Heart right ventricle (tissue), 16 donors: ENCODE measurements at regions not wholly inside any gene's neighbourhood (a gene's known extent, or its start where the extent isn't known, plus 50 kb on each side); places are given as distances from the start of the nearest gene placed in this dataset.

Source experiments
- ATAC-seq, 8 donors: fragments of 200-7000 bp; cut with Tn5 transposase; one replicate each; pipeline ENCODE4 v1.9.1; 2020; ENCODE audit warnings: mild to moderate bottlenecking in 8 of 8, moderate library complexity in 8 of 8, moderate number of reproducible peaks in 1 of 8
- DNase-seq, 2 donors: peaks; one replicate each; pipeline ENCODE4 v3.0.0-alpha.2; 2020
- H3K27ac ChIP-seq, 10 donors: fragments of 200-600 bp; sonication (generic) in 2 of 10; one replicate each; pipeline versions ENCODE4 v1.5.0 to v1.8.0; 2020 to 2022; ENCODE audit warnings: mild to moderate bottlenecking in 3 of 10
- H3K27me3 ChIP-seq, 7 donors: fragments of 200-600 bp; one replicate each; pipeline ENCODE4 v1.8.0; 2021 to 2022; ENCODE audit warnings: mild to moderate bottlenecking in 2 of 7
- H3K36me3 ChIP-seq, 9 donors: fragments of 200-600 bp; sonication (generic) in 1 of 9; one replicate each; pipeline versions ENCODE4 v1.5.0 to v1.8.0; 2020 to 2022; ENCODE audit warnings: mild to moderate bottlenecking in 2 of 9
- H3K4me1 ChIP-seq, 9 donors: fragments of 200-600 bp; sonication (generic) in 1 of 9; one replicate each; pipeline versions ENCODE4 v1.5.0 to v1.8.0; 2020 to 2022; ENCODE audit warnings: mild to moderate bottlenecking in 4 of 9
- H3K4me3 ChIP-seq, 10 donors: fragments of 200-600 bp; sonication (generic) in 2 of 10; one replicate each; pipeline versions ENCODE4 v1.5.0 to v1.8.0; 2020 to 2022; ENCODE audit warnings: mild to moderate bottlenecking in 7 of 10, moderate library complexity in 2 of 10
- H3K9me3 ChIP-seq, 11 donors: fragments of 200-600 bp in 10 of 11; sonication (generic) in 2 of 11; one replicate each; pipeline versions ENCODE4 v1.5.0 to v1.8.0; 2013 to 2022; ENCODE audit warnings: mild to moderate bottlenecking in 2 of 11, control low read depth in 1 of 11, moderate library complexity in 1 of 11
- WGBS, 2 donors: extraction: QIAGEN DNeasy Blood & Tissue Kit; methylation state at CpG; one replicate each; pipeline ENCODE4 v1.1.7; 2013; ENCODE audit warnings: inconsistent platforms in 1 of 2; 5-methylcytosine and 5-hydroxymethylcytosine counted together
- intact Hi-C, 10 donors: fragments of 100-400 bp; cut with DNase I; formaldehyde crosslinking; loops; one replicate each; pipeline versions ENCODE4 v1.11.1 to v1.14.2; 2022
- TF ChIP-seq, protein P1 (sequence below), 9 donors: fragments of 200-600 bp; sonication (generic) in 2 of 9; IDR thresholded peaks; one replicate each; pipeline versions ENCODE4 v1.5.0 to v1.8.0; 2021 to 2022; ENCODE audit warnings: antibody characterized with exemption in 9 of 9, mild to moderate bottlenecking in 5 of 9, moderate library complexity in 1 of 9
- donor health status: Arrhythmogenic right ventricular cardiomyopathy.
- donor health status: ischemic (EF 13 %, LVEDD 7.1; RV severe dilation, severe dysfunction).
- donor health status: healthy with polysubstance abuse.
- donor health status: DM: no; HTN: yes; CAD: no.
- donor health status: DM: no; HTN: no; CAD: no.
- donor health status: ischemic (EF 25% LVEDD 6.9; RV normal size, moderate dysfunction).
- donor health status: ischemic (EF 25% LVEDD 5.7; RV mildly dilated, moderate dysfunction).
- donor health status: healthy.
- donor health status: DM: yes; HTN: yes; CAD: no.
- donor health status: Ischemic cardiomyopathy.
- donor health status: ischemic (EF 35%, LVEDD 5.7; RV mildly dilated, moderate dysfunction).
- donor health status: nonischemic (EF 11% LVEDD 7.7; RV severe dilation, severe dysfunction).
- donor health status: DM: yes; HTN: yes; CAD: no.
- donor health status: PGD.
- donor health status: ischemic (EF 29% LVEDD 5.4; RV normal size, mild dysfunction).
- donor health status: nonischemic (EF 23%, LVEDD 6.1; RV moderate dilation, normal function).

DNA sequence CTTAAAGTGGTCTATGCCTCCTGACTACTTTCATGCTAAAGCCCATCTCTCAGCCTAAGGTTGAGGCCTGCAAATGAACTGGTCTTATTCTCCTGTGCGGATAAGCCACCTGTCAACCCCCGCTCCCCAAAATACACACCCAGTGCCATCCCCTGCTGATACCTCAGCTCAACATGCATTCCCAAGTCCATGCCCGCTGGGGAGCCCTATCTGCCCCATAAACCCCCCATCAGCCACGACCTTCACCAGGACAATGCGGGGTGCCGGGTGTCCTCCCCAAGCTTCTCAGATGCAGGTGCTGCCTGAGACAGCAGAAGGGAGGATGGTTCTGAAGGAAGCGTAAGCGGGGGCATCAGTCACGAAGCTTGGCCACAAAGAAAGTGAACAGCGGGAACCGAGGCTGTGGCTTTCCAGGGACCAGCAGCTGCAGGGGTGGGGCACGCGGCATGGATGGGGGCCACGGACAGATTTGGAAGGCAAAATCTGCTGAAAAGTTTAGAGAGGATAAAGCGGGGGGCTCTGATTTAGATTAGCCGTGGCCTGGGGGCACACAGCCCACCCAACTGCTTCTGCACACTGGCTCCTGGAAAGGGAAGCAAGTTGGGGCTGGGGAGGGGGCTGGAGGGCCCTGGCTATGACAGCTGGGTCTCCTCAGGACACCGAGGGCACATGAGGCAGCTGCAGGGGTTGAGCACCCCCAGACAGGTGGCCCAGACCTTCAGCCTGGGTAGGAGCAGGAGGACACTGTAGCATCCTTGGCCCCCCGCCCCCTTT lies 1391.9 kb downstream of the TBC1D22A start:
- no peaks in the 10 kb centered on the region for H3K4me1 ChIP-seq
- DNase-seq (no peak), ATAC-seq (no peak)
- no peak overlapping the region for H3K4me3 ChIP-seq
- TF ChIP-seq, protein P1, sequence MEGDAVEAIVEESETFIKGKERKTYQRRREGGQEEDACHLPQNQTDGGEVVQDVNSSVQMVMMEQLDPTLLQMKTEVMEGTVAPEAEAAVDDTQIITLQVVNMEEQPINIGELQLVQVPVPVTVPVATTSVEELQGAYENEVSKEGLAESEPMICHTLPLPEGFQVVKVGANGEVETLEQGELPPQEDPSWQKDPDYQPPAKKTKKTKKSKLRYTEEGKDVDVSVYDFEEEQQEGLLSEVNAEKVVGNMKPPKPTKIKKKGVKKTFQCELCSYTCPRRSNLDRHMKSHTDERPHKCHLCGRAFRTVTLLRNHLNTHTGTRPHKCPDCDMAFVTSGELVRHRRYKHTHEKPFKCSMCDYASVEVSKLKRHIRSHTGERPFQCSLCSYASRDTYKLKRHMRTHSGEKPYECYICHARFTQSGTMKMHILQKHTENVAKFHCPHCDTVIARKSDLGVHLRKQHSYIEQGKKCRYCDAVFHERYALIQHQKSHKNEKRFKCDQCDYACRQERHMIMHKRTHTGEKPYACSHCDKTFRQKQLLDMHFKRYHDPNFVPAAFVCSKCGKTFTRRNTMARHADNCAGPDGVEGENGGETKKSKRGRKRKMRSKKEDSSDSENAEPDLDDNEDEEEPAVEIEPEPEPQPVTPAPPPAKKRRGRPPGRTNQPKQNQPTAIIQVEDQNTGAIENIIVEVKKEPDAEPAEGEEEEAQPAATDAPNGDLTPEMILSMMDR (IDR thresholded peaks at IDR 0.05) = no peak
- intact Hi-C loops = no loop called here
- H3K27ac ChIP-seq = no peak overlapping the region
- H3K27me3 ChIP-seq = peaks cover 0 to 16% (median 11%) of the 10 kb centered on the region in 7 donors
- 80 to 82% methylated on average over 18 of the region's 18 CpGs for WGBS, 2 donors
- no peaks in the 10 kb centered on the region for H3K36me3 ChIP-seq
- peaks cover 0 to 7% (median 0%) of the 10 kb centered on the region in 11 donors for H3K9me3 ChIP-seq

DNA sequence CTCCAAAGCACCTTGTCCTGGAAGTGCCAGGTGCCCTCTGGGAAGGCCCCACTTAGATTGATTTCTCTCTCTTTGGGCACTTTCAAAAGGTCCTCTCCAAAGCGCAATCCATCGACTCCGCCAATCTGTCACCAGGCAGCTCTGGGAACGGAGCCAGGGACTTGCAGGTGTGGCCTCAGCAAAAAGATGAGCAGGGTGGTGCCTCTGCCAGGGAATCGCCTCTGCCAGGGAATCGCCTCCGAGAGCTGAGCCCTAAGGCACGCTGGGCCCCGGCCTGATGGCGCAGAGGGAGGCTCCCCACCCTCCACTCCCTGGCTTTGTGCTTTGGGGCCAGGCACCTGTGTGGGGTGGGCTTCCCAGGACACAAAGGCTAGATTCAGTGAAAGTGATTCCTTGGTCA lies 1391.3 kb downstream of the TBC1D22A start:
- H3K27me3 ChIP-seq = peaks cover 0 to 16% (median 11%) of the 10 kb centered on the region in 7 donors
- no peak overlapping the region for H3K27ac ChIP-seq
- H3K4me1 ChIP-seq = no peaks in the 10 kb centered on the region
- H3K36me3 ChIP-seq = no peaks in the 10 kb centered on the region
- no peak overlapping the region for H3K4me3 ChIP-seq
- intact Hi-C loops = no loop called here
- H3K9me3 ChIP-seq = peaks cover 0 to 3% (median 0%) of the 10 kb centered on the region in 11 donors
- 85 to 86% methylated on average over 10 of the region's 10 CpGs for WGBS, 2 donors
- DNase-seq (no peak), ATAC-seq (no peak)
- TF ChIP-seq, protein P1 (IDR thresholded peaks at IDR 0.05) = no peak

DNA sequence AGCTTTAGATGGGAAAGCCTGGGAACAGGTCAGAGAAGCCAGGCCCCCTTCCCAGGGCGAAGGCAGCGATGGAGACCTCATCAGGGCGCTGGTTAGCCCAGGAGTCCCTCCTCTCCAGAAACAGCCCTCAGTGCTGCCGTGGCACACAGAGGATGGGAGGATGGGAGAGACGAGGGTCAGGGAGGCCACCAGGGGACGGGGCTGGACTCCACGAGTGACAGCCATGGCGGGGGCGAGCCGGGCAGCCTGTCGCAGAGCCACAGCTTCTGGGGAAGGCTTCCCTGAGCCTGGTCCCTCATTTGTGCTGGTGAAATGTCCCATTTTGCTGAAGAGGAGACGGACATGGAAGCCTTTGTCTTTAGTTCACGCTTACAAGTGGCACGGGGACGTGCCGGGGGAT lies 1390.5 kb downstream of the TBC1D22A start:
- Histone ChIP-seq H3K4me3 (no peak overlapping the region), H3K27ac (no peak overlapping the region), H3K9me3 (no peaks in the 10 kb centered on the region), H3K4me1 (no peaks in the 10 kb centered on the region), H3K27me3 (peaks cover 0 to 16% (median 11%) of the 10 kb centered on the region in 7 donors), H3K36me3 (no peaks in the 10 kb centered on the region)
- WGBS, 2 donors = 77 to 78% methylated on average over 16 of the region's 16 CpGs
- ATAC-seq (no peak), DNase-seq (no peak)
- intact Hi-C loops = no loop called here
- TF ChIP-seq, protein P1 (IDR thresholded peaks at IDR 0.05) = no peak

DNA sequence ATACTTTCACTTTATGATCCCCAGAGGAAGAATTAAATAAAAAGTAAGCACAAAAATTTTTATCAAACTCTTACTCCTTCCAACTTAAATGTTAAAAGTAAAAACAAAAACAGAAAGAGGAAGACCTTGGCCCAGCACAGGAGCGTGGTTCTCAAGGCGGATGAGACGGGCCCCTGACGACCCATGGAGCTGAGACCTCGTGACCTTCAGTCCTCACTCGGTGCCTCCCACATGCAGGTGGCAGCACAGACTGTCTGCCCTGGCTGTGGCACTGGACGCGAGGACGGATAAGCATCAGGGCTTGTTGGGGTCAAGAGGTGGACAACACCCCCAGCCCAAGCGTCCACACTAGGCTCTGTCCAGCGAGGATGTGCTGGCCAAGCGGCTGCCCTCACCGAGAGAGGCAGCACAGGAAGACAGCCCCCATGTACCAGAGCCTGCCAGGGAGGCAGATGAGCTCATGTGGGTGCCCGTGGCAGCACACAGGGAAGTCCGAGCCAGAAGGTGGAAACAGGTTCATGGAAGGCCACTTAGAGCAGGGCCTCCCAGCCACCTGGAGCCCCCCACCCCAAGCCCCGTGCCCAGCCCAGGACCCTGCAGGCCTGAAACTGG lies 1389.8 kb downstream of the TBC1D22A start:
- H3K4me1 ChIP-seq = no peaks in the 10 kb centered on the region
- H3K27me3 ChIP-seq = peaks cover 0 to 23% (median 11%) of the 10 kb centered on the region in 7 donors
- H3K36me3 ChIP-seq = no peaks in the 10 kb centered on the region
- H3K4me3 ChIP-seq = no peak overlapping the region
- TF ChIP-seq, protein P1 (IDR thresholded peaks at IDR 0.05) = no peak
- no peaks in the 10 kb centered on the region for H3K9me3 ChIP-seq
- no peak for DNase-seq
- 61 to 63% methylated on average over 16 of the region's 16 CpGs for WGBS, 2 donors
- intact Hi-C loops = no loop called here
- ATAC-seq = no peak
- no peak overlapping the region for H3K27ac ChIP-seq
